ENCODE measurements at regions not wholly inside any gene's neighbourhood (a gene's known extent, or its start where the extent isn't known, plus 50 kb on each side); places are given as distances from the start of the nearest gene placed in this dataset.
"Not testable (repeated sequence)": the region's sequence is repeated elsewhere in the genome, so short reads cannot be mapped to it uniquely, and the experiment has no call there.

DNA sequence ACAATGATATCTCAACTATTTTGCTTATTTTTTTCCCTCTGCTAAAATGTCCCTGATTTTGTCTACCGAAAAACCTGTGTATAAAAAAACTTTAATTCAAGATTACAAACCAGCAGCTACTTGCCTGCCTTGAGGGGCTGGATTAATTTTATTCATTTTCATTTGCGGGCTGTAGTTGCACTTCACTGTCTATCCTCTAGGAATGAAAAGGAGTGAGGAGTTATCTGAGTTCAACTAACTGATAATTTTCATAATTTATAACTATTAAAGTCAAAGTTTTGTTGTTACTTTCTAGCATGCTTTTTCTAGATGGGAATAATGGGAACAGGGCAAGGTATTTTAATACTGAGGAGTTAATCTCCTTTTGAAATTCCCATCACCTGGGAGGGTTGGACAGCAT lies 50.3 kb upstream of the AGTPBP1 start:
- not testable (repeated sequence) for H3K36me3 ChIP-seq (ENCODE audit: control insufficient read depth in 1 of 2, insufficient read depth in 2 of 2, low read depth in 1 of 2, low read length in 2 of 2); H3K9me3 ChIP-seq (ENCODE audit: control insufficient read depth, low read length); H3K4me1 ChIP-seq (ENCODE audit: control insufficient read depth, insufficient read depth, low read depth, low read length); H2BK5ac ChIP-seq (ENCODE audit: low read depth, low read length, poor library complexity, severe bottlenecking); H3K4me3 ChIP-seq (ENCODE audit: insufficient read depth in 1 of 2, low read depth in 1 of 2, low read length in 2 of 2); H2BK12ac ChIP-seq (ENCODE audit: low read length in 2 of 2); H4K8ac ChIP-seq (ENCODE audit: low read length); H3K27me3 ChIP-seq (ENCODE audit: control insufficient read depth in 1 of 2, insufficient read depth in 1 of 2, low read length in 2 of 2); H3K4ac ChIP-seq (ENCODE audit: low read depth in 1 of 2, low read length in 2 of 2); H2BK120ac ChIP-seq (ENCODE audit: low read depth, low read length); H3K18ac ChIP-seq (ENCODE audit: low read depth in 1 of 2, low read length in 2 of 2); H4K91ac ChIP-seq (ENCODE audit: low read length); H3K14ac ChIP-seq (ENCODE audit: low read length in 2 of 2); H2AFZ ChIP-seq (ENCODE audit: low read depth, low read length); DNase-seq; H3K9ac ChIP-seq (ENCODE audit: low read length); H3K79me1 ChIP-seq (replicated peaks; ENCODE audit: low read length, poor library complexity, severe bottlenecking); H3K4me2 ChIP-seq (ENCODE audit: low read length, poor library complexity, severe bottlenecking); H2AK5ac ChIP-seq (ENCODE audit: low read length, severe bottlenecking); H2BK15ac ChIP-seq (ENCODE audit: low read depth, poor library complexity, severe bottlenecking); H3K27ac ChIP-seq (ENCODE audit: low read length, poor library complexity, severe bottlenecking); H3K23ac ChIP-seq (ENCODE audit: low read length in 2 of 2)
- 100% methylated on average over 1 of the region's 2 CpGs for WGBS

DNA sequence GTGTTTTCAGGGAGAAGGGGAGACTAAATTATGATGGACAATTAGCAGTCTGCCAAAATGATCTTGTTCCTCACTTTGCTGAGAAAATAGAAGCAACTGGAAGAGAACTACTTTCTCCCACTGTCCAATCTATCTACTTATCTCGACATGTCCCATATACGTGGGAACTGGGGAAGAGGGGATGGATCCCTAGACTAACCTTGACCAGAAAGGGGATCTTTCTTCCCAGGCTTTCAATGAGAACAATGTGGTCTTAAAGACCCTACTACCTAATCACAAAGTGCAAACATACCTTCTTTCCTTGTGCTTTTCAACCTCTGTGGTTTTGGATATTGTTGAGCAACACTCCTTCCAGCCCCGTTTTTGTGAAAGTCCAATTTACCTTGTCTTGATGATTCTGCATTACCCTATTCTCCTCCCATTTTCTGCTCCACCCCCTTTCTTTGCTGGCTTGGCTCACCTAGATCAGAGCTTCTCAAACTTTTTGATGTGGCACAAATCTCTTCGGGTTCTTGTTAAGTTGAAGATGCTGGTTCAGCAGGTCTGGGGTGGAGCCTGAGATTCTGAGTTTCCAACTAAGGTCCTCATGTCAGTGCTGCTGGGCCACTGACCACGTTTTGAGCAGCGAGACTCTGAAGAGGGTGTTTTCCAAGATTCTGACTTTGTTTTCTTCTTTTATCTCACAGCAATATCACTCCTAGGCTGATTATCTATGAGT lies 61.4 kb upstream of the AGTPBP1 start:
- H2BK120ac ChIP-seq (ENCODE audit: low read depth, low read length); H3K4me1 ChIP-seq (ENCODE audit: control insufficient read depth, insufficient read depth, low read depth, low read length); H2AK5ac ChIP-seq (ENCODE audit: low read length, severe bottlenecking); H3K9ac ChIP-seq (ENCODE audit: low read length); H3K18ac ChIP-seq (ENCODE audit: low read depth in 1 of 2, low read length in 2 of 2); H4K91ac ChIP-seq (ENCODE audit: low read length); H3K23ac ChIP-seq (ENCODE audit: low read length in 2 of 2); H3K4ac ChIP-seq (ENCODE audit: low read depth in 1 of 2, low read length in 2 of 2); H2AFZ ChIP-seq (ENCODE audit: low read depth, low read length); H2BK12ac ChIP-seq (ENCODE audit: low read length in 2 of 2); H3K4me2 ChIP-seq (ENCODE audit: low read length, poor library complexity, severe bottlenecking); H3K79me1 ChIP-seq (replicated peaks; ENCODE audit: low read length, poor library complexity, severe bottlenecking); H2BK5ac ChIP-seq (ENCODE audit: low read depth, low read length, poor library complexity, severe bottlenecking); H3K14ac ChIP-seq (ENCODE audit: low read length in 2 of 2); H3K4me3 ChIP-seq (ENCODE audit: insufficient read depth in 1 of 2, low read depth in 1 of 2, low read length in 2 of 2); H3K27me3 ChIP-seq (ENCODE audit: control insufficient read depth in 1 of 2, insufficient read depth in 1 of 2, low read length in 2 of 2); H3K36me3 ChIP-seq (ENCODE audit: control insufficient read depth in 1 of 2, insufficient read depth in 2 of 2, low read depth in 1 of 2, low read length in 2 of 2); H3K27ac ChIP-seq (ENCODE audit: low read length, poor library complexity, severe bottlenecking); DNase-seq; H4K8ac ChIP-seq (ENCODE audit: low read length); H3K9me3 ChIP-seq (ENCODE audit: control insufficient read depth, low read length); H2BK15ac ChIP-seq (ENCODE audit: low read depth, poor library complexity, severe bottlenecking): not testable (repeated sequence)
- WGBS = 80% methylated on average over 6 of the region's 6 CpGs

DNA sequence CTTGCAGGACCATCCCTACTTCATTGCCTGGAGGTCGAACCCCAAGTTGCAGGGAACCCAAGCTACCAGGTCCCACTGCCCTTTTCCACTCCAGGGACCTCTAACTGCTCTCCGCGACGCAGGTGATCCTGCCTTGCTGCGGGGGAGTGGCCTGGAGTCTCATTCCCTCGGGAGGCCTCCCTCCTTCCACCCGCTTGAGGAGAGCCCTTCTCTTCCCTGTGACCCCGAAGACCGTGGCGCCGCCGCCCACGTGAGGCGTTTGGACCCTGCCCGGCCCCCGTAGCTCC lies 63.0 kb upstream of the AGTPBP1 start:
- not testable (repeated sequence) for H3K23ac ChIP-seq (ENCODE audit: low read length in 2 of 2); H3K14ac ChIP-seq (ENCODE audit: low read length in 2 of 2); H2BK15ac ChIP-seq (ENCODE audit: low read depth, poor library complexity, severe bottlenecking); H3K4ac ChIP-seq (ENCODE audit: low read depth in 1 of 2, low read length in 2 of 2); H2BK120ac ChIP-seq (ENCODE audit: low read depth, low read length); H3K9ac ChIP-seq (ENCODE audit: low read length); H4K8ac ChIP-seq (ENCODE audit: low read length); H3K18ac ChIP-seq (ENCODE audit: low read depth in 1 of 2, low read length in 2 of 2); H3K9me3 ChIP-seq (ENCODE audit: control insufficient read depth, low read length); H3K27ac ChIP-seq (ENCODE audit: low read length, poor library complexity, severe bottlenecking); H3K4me1 ChIP-seq (ENCODE audit: control insufficient read depth, insufficient read depth, low read depth, low read length); H3K36me3 ChIP-seq (ENCODE audit: control insufficient read depth in 1 of 2, insufficient read depth in 2 of 2, low read depth in 1 of 2, low read length in 2 of 2); DNase-seq; H2AK5ac ChIP-seq (ENCODE audit: low read length, severe bottlenecking); H3K79me1 ChIP-seq (replicated peaks; ENCODE audit: low read length, poor library complexity, severe bottlenecking); H3K27me3 ChIP-seq (ENCODE audit: control insufficient read depth in 1 of 2, insufficient read depth in 1 of 2, low read length in 2 of 2); H2BK12ac ChIP-seq (ENCODE audit: low read length in 2 of 2); H2BK5ac ChIP-seq (ENCODE audit: low read depth, low read length, poor library complexity, severe bottlenecking); H4K91ac ChIP-seq (ENCODE audit: low read length)
- WGBS = 0% methylated on average over 10 of the region's 16 CpGs
- Histone ChIP-seq H2AFZ (ENCODE audit: low read depth, low read length) (peak overlapping the region; percentile 89), H3K4me2 (ENCODE audit: low read length, poor library complexity, severe bottlenecking) (peak overlapping the region; percentile 79), H3K4me3 (ENCODE audit: insufficient read depth in 1 of 2, low read depth in 1 of 2, low read length in 2 of 2) (peak overlapping the region; percentile 71 to 80)

DNA sequence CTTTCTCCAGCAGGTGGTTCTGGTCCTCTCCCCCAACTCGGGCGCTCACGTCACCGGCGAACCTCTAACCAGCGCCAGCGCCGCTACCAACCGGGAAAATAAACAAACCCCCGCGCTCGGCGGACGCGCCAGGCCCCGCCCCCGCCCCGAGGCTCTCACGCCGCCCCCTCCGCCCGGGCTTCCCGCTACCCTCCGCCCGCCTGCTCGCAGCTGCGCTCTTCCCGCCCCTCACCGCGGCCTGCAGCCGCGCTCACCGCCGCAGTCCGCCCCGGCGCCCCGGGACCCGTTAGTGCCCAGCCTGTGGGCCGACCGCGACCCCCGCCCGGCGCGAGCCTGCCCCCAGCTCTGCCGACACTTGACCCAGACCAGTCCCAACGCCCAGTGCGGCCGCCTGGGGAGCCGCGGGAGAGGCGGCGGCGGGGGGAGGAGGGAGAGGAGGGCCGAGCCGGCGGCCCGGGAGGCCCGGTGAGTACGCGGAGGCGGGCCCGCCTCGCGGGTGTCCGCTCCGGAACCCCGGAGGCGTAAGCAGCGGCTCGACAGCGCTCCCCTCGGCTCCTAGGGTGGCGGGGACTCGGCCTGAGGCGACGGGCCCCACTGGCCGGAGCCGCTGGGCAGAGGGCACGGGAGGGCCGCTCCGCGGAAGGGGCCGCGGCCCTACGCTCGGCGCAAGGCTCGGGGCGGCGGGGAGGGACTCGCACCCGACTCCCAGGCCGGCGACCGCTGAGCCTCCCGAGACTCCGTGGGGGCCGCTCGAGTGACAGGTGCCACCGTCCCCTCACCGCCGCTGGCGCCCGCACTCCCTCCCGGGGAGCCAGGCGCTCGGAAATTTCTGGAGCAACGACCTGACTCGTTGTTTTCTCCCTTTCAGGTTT lies 63.6 kb upstream of the AGTPBP1 start:
- Histone ChIP-seq H2BK120ac (ENCODE audit: low read depth, low read length) (peak overlapping the region; percentile 5), H2BK15ac (ENCODE audit: low read depth, poor library complexity, severe bottlenecking) (peak overlapping the region; percentile 52), H2AFZ (ENCODE audit: low read depth, low read length) (peak overlapping the region; percentile 85), H3K9ac (ENCODE audit: low read length) (peak overlapping the region; percentile 80), H3K4me3 (ENCODE audit: insufficient read depth in 1 of 2, low read depth in 1 of 2, low read length in 2 of 2) (peak overlapping the region; percentile 79 to 80), H2BK12ac (ENCODE audit: low read length in 2 of 2) (peak overlapping the region in 1 of 2 experiments; percentile 25), H3K4me2 (ENCODE audit: low read length, poor library complexity, severe bottlenecking) (peak overlapping the region; percentile 91), H3K18ac (ENCODE audit: low read depth in 1 of 2, low read length in 2 of 2) (peak overlapping the region; percentile 43 to 52), H4K8ac (ENCODE audit: low read length) (peak overlapping the region; percentile 28)
- H2BK5ac ChIP-seq (ENCODE audit: low read depth, low read length, poor library complexity, severe bottlenecking); H3K27me3 ChIP-seq (ENCODE audit: control insufficient read depth in 1 of 2, insufficient read depth in 1 of 2, low read length in 2 of 2); H4K91ac ChIP-seq (ENCODE audit: low read length); H3K79me1 ChIP-seq (replicated peaks; ENCODE audit: low read length, poor library complexity, severe bottlenecking); H3K4ac ChIP-seq (ENCODE audit: low read depth in 1 of 2, low read length in 2 of 2); H3K4me1 ChIP-seq (ENCODE audit: control insufficient read depth, insufficient read depth, low read depth, low read length); H3K27ac ChIP-seq (ENCODE audit: low read length, poor library complexity, severe bottlenecking); H2AK5ac ChIP-seq (ENCODE audit: low read length, severe bottlenecking); H3K9me3 ChIP-seq (ENCODE audit: control insufficient read depth, low read length); H3K36me3 ChIP-seq (ENCODE audit: control insufficient read depth in 1 of 2, insufficient read depth in 2 of 2, low read depth in 1 of 2, low read length in 2 of 2); H3K14ac ChIP-seq (ENCODE audit: low read length in 2 of 2); H3K23ac ChIP-seq (ENCODE audit: low read length in 2 of 2): not testable (repeated sequence)
- peak; percentile 76 for DNase-seq
- WGBS = under 1% methylated on average over 45 of the region's 111 CpGs

Measured in mesenchymal stem cell (in vitro differentiated cells and primary cell).